ENCODE measurements at regions not wholly inside any gene's neighbourhood (a gene's known extent, or its start where the extent isn't known, plus 50 kb on each side); places are given as distances from the start of the nearest gene placed in this dataset.

- TF ChIP-seq RAD21 (IDR thresholded peaks at IDR 0.05 in 1 of 2, conservative IDR thresholded peaks at IDR 0.05 in 1 of 2; ENCODE audit: low read depth in 2 of 2, low read length in 2 of 2) (no peak), SP2 (IDR thresholded peaks at IDR 0.05; ENCODE audit: low read length) (no peak), KDM4A (IDR thresholded peaks at IDR 0.05; ENCODE audit: low read depth, low read length, severe bottlenecking) (no peak), GABPA (IDR thresholded peaks at IDR 0.05; ENCODE audit: borderline replicate concordance, insufficient read depth, low read length) (no peak), HDAC2 (IDR thresholded peaks at IDR 0.05; ENCODE audit: borderline replicate concordance in 1 of 2, low read depth in 2 of 2, low read length in 2 of 2) (no peak), YY1 (IDR thresholded peaks at IDR 0.05; ENCODE audit: low read depth, low read length) (no peak)
These were observed 151.5 kb upstream of the NR3C1 start (continued) for GRCh38 chr5:143554918-143555477.
